GM19467 (cell line): ENCODE measurements at regions not wholly inside any gene's neighbourhood (a gene's known extent, or its start where the extent isn't known, plus 50 kb on each side); places are given as distances from the start of the nearest gene placed in this dataset.

ENCODE experiments used
- ATAC-seq: cut with Tn5 transposase; IDR thresholded peaks from one replicate; pipeline ENCODE4 v1.9.1; 2021; ENCODE audit warnings: mild to moderate bottlenecking, moderate library complexity; ENCODE audit not compliant: unreplicated experiment

- no peak for ATAC-seq
Measured at GRCh38 chr5:61777292-61777691, 445.2 kb downstream of the ZSWIM6 start.

- ATAC-seq: no peak
Measured at GRCh38 chr5:61779743-61780142, 447.7 kb downstream of the ZSWIM6 start.

- ATAC-seq: no peak
Measured at GRCh38 chr5:61783481-61783880, 451.4 kb downstream of the ZSWIM6 start.

- no peak for ATAC-seq
Measured at GRCh38 chr5:61784341-61784740, 452.3 kb downstream of the ZSWIM6 start.

GRCh38 chr5:61788548-61788947, 456.5 kb downstream of the ZSWIM6 start:
- ATAC-seq: no peak

GRCh38 chr5:61790007-61790406, 457.9 kb downstream of the ZSWIM6 start:
- no peak for ATAC-seq

- peak; percentile 85 for ATAC-seq
Measured at GRCh38 chr5:61790678-61791077, 458.6 kb downstream of the ZSWIM6 start.

GRCh38 chr5:61796773-61797172, 464.7 kb downstream of the ZSWIM6 start:
- no peak for ATAC-seq

- ATAC-seq: no peak
Measured at GRCh38 chr5:61800450-61800849, 468.4 kb downstream of the ZSWIM6 start.

GRCh38 chr5:61801174-61801573, 469.1 kb downstream of the ZSWIM6 start:
- ATAC-seq: no peak

- ATAC-seq: no peak
Measured at GRCh38 chr5:61802456-61802855, 470.4 kb downstream of the ZSWIM6 start.

GRCh38 chr5:61805101-61805500, 473.0 kb downstream of the ZSWIM6 start:
- no peak for ATAC-seq

GRCh38 chr5:61806491-61807020, 474.5 kb downstream of the ZSWIM6 start:
- no peak for ATAC-seq

GRCh38 chr5:61808091-61808490, 476.0 kb downstream of the ZSWIM6 start:
- ATAC-seq: no peak

- no peak for ATAC-seq
Measured at GRCh38 chr5:61808909-61809308, 476.9 kb downstream of the ZSWIM6 start.

GRCh38 chr5:61809651-61810050, 477.6 kb downstream of the ZSWIM6 start:
- ATAC-seq: no peak

- ATAC-seq: no peak
Measured at GRCh38 chr5:61811052-61811451, 479.0 kb downstream of the ZSWIM6 start.

- ATAC-seq: no peak
Measured at GRCh38 chr5:61813361-61813760, 481.3 kb downstream of the ZSWIM6 start.

GRCh38 chr5:61815339-61815738, 483.3 kb downstream of the ZSWIM6 start:
- ATAC-seq: no peak

GRCh38 chr5:61816146-61816545, 484.1 kb downstream of the ZSWIM6 start:
- ATAC-seq: no peak

- ATAC-seq: no peak
Measured at GRCh38 chr5:61816585-61817450, 484.8 kb downstream of the ZSWIM6 start.

GRCh38 chr5:61817472-61818326, 485.6 kb downstream of the ZSWIM6 start:
- no peak for ATAC-seq
